HEK293 (cell line): ENCODE measurements at regions not wholly inside any gene's neighbourhood (a gene's known extent, or its start where the extent isn't known, plus 50 kb on each side); places are given as distances from the start of the nearest gene placed in this dataset.
A peak's percentile ranks its signal among the peaks of the same experiment; 100 is the strongest.

Source experiments
- CTCF ChIA-PET: fragments of 350-600 bp; formaldehyde crosslinking; extraction: SDS; loops from one replicate; lab custom pipeline; 2021; ENCODE audit warnings: antibody characterized with exemption; lab: Yijun Ruan, JAX
- POLR2A ChIA-PET: fragments of 300-600 bp; formaldehyde crosslinking; extraction: SDS; loops from one replicate; lab custom pipeline; 2020; ENCODE audit warnings: antibody characterized with exemption, inconsistent platforms; lab: Yijun Ruan, JAX
- H3K27ac ChIP-seq: fragments of 200-500 bp; sonication (Bioruptor generic); 2 replicates; pipeline ENCODE4 v1.5.1; 2014; ENCODE audit warnings: low read depth, low read length, control low read depth, inconsistent platforms; ENCODE audit errors: extremely low read depth
- H3K36me3 ChIP-seq, 2 experiments: fragments of 200-500 bp in 1 of 2; sonication (Bioruptor generic) in 1 of 2; 1 replicate in 1 of 2; 2 replicates in 1 of 2; pipeline ENCODE4 v1.5.1; 2014 to 2017; ENCODE audit warnings: inconsistent platforms in 2 of 2, low read length in 2 of 2; ENCODE audit not compliant: control insufficient read depth in 2 of 2, insufficient read depth in 1 of 2
- H3K4me1 ChIP-seq: fragments of 200-500 bp; sonication (Bioruptor generic); 2 replicates; pipeline ENCODE4 v1.5.1; 2014; ENCODE audit warnings: mild to moderate bottlenecking, low read length, inconsistent platforms; ENCODE audit not compliant: control insufficient read depth, insufficient read depth
- H3K4me3 ChIP-seq: 2 replicates; pipeline ENCODE4 v1.5.1; 2011; ENCODE audit warnings: low read depth, mild to moderate bottlenecking, control low read depth, low read length, moderate library complexity
- H3K9me3 ChIP-seq: fragments of 200-500 bp; sonication (Bioruptor generic); 2 replicates; pipeline ENCODE4 v1.5.1; 2014; ENCODE audit warnings: low read depth, low read length, inconsistent platforms; ENCODE audit not compliant: control insufficient read depth, insufficient read depth
- ATF2 ChIP-seq: fragments of 450-650 bp; formaldehyde crosslinking; IDR thresholded peaks from 2 replicates; pipeline ENCODE4 v1.5.1; 2016; ENCODE audit warnings: missing biosample characterization, missing genetic modification characterization, low read depth
- HOXA7 ChIP-seq: sonication (generic); formaldehyde crosslinking; IDR thresholded peaks from 2 replicates; pipeline ENCODE4 v1.8.1; 2022; ENCODE audit warnings: missing genetic modification reagents, borderline replicate concordance
- KLF16 ChIP-seq: fragments of 450-650 bp; formaldehyde crosslinking; IDR thresholded peaks from 2 replicates; pipeline ENCODE4 v1.5.1; 2017; ENCODE audit warnings: missing biosample characterization, missing genetic modification characterization
- ZBTB11 ChIP-seq: fragments of 450-650 bp; formaldehyde crosslinking; conservative IDR thresholded peaks from 2 replicates; pipeline ENCODE4 v1.5.1; 2016; ENCODE audit warnings: low read depth, missing biosample characterization, missing genetic modification characterization
- ZBTB8A ChIP-seq: fragments of 450-650 bp; formaldehyde crosslinking; IDR thresholded peaks from 2 replicates; pipeline ENCODE4 v1.5.1; 2016; ENCODE audit warnings: missing biosample characterization, missing genetic modification characterization
- ZNF138 ChIP-seq: fragments of 450-650 bp; formaldehyde crosslinking; IDR thresholded peaks from 2 replicates; pipeline ENCODE4 v1.5.1; 2016; ENCODE audit warnings: missing biosample characterization, missing genetic modification characterization, borderline replicate concordance
- ZNF292 ChIP-seq: fragments of 450-650 bp; formaldehyde crosslinking; IDR thresholded peaks from 2 replicates; pipeline ENCODE4 v1.5.1; 2016; ENCODE audit warnings: low read depth, missing biosample characterization, missing genetic modification characterization, borderline replicate concordance
- ZNF302 ChIP-seq: fragments of 450-650 bp; formaldehyde crosslinking; IDR thresholded peaks from 2 replicates; pipeline ENCODE4 v1.5.1; 2016; ENCODE audit warnings: missing biosample characterization, missing genetic modification characterization, low read depth
- ZNF530 ChIP-seq: fragments of 450-650 bp; formaldehyde crosslinking; IDR thresholded peaks from 2 replicates; pipeline ENCODE4 v1.5.1; 2016; ENCODE audit warnings: low read depth, missing biosample characterization, missing genetic modification characterization
- ZNF629 ChIP-seq: fragments of 450-650 bp; formaldehyde crosslinking; IDR thresholded peaks from 2 replicates; pipeline ENCODE4 v1.5.1; 2017; ENCODE audit warnings: missing biosample characterization, missing genetic modification characterization

- Histone ChIP-seq H3K4me1 (no peaks in the 10 kb centered on the region; the same call in 1 of the 2 replicates), H3K4me3 (no peak overlapping the region), H3K9me3 (no peaks in the 10 kb centered on the region), H3K36me3 (no peaks in the 10 kb centered on the region), H3K27ac (no peak overlapping the region)
- peak; percentile 92 for TF ChIP-seq ATF2
- peak; percentile 43; the same call in 1 of the 2 replicates for TF ChIP-seq ZNF629 (tag by site-specific recombination)
- no peak for TF ChIP-seq ZBTB11 (tag by site-specific recombination)
- TF ChIP-seq ZBTB8A (tag by site-specific recombination), result 0 out of 2 replicates have a peak, but pooled peaks have one; percentile 21
- ChIA-PET POLR2A (interaction anchor here (0.6 kb wide), 1 partner anchor 147 kb away, joined by 5 read pairs; the partner anchor contains the start of gene MDGA1), CTCF (no interaction called here)
Observed at GRCh38 chr6:37550191-37550831, 50.6 kb upstream of the CCDC167 start.

GRCh38 chr6:37549558-37549957 is 49.9 kb upstream of the CCDC167 start:
- H3K9me3 ChIP-seq, result no peaks in the 10 kb centered on the region
- no peak overlapping the region for H3K4me3 ChIP-seq
- H3K4me1 ChIP-seq, result no peaks in the 10 kb centered on the region; the same call in 1 of the 2 replicates
- no peaks in the 10 kb centered on the region for H3K36me3 ChIP-seq
- ChIA-PET POLR2A (no interaction called here), CTCF (no interaction called here)
- no peak overlapping the region for H3K27ac ChIP-seq
- TF ChIP-seq KLF16 (tag by site-specific recombination) (no peak), ZNF138 (tag by site-specific recombination) (no peak), HOXA7 (CRISPR knock-in tag) (no peak), ZNF292 (no peak), ZNF302 (tag by site-specific recombination) (no peak), ZNF530 (no peak)
